HCT116 (cell line): ENCODE measurements at regions not wholly inside any gene's neighbourhood (a gene's known extent, or its start where the extent isn't known, plus 50 kb on each side); places are given as distances from the start of the nearest gene placed in this dataset.

Experiments
- ATAC-seq: fragments of 200-7000 bp; cut with Tn5 transposase; 2 replicates; pipeline ENCODE4 v1.9.1; 2020; ENCODE audit warnings: mild to moderate bottlenecking, moderate library complexity
- BruUV-seq: library from RNA; stranded (reverse); fragments of 400-500 nt; replicated peaks from 2 replicates; lab custom pipeline; 2021; lab: Mats Ljungman, UMichigan
- CTCF ChIA-PET: fragments of 300-600 bp; sonication (Branson Sonifier 250); formaldehyde crosslinking; loops from one replicate; lab custom pipeline; 2021; ENCODE audit warnings: antibody characterized with exemption; lab: Charles Lee
- POLR2A ChIA-PET: fragments of 300-600, 350-600 bp; sonication (Branson Sonifier 250); formaldehyde crosslinking; loops from one replicate; lab custom pipeline; 2021; ENCODE audit warnings: antibody characterized with exemption; lab: Charles Lee
- RAD21 ChIA-PET, 2 experiments: fragments of 300-600 bp; sonication (Branson Sonifier 250); formaldehyde crosslinking; loops; one replicate each; lab custom pipeline; 2023; ENCODE audit warnings: low total read pairs in 2 of 2; ENCODE audit not compliant: uncharacterized antibody in 2 of 2, unreplicated experiment in 2 of 2, low non-redundant PET in 1 of 2; lab: Charles Lee
- DNase-seq: peaks from one replicate; pipeline ENCODE4 v3.0.0-alpha.2; 2010; ENCODE audit warnings: low read depth, low spot score
- H2AFZ ChIP-seq: fragments of 200-600 bp; shearing (Covaris generic), sonication (generic); 2 replicates; pipeline ENCODE4 v1.6.1; 2017; ENCODE audit warnings: low read depth, mixed run types, mixed read lengths, antibody characterized with exemption, low read length; ENCODE audit not compliant: poor library complexity, severe bottlenecking
- H3K27ac ChIP-seq: 2 replicates; pipeline ENCODE4 v1.5.1; 2012; ENCODE audit warnings: low read depth, low read length
- H3K27me3 ChIP-seq: fragments of 200-600 bp; sonication (generic); 2 replicates; pipeline ENCODE4 v1.6.1; 2016; ENCODE audit warnings: mixed run types, low read length, mixed read lengths; ENCODE audit not compliant: insufficient read depth
- H3K36me3 ChIP-seq, 2 experiments: fragments of 200-500 bp in 1 of 2; fragments of 200-600 bp in 1 of 2; sonication (Bioruptor generic) in 1 of 2; sonication (generic) in 1 of 2; 2 replicates each; pipeline versions ENCODE4 v1.5.1 to v1.6.1; 2014 to 2016; ENCODE audit warnings: low read length in 2 of 2, inconsistent platforms in 1 of 2, mixed read lengths in 1 of 2, mixed run types in 1 of 2; ENCODE audit not compliant: insufficient read depth in 2 of 2, control insufficient read depth in 1 of 2
- H3K4me1 ChIP-seq, 2 experiments: fragments of 200-600 bp in 1 of 2; sonication (generic) in 1 of 2; 2 replicates each; pipeline versions ENCODE4 v1.5.1 to v1.6.1; 2012 to 2017; ENCODE audit warnings: low read length in 2 of 2, inconsistent platforms in 1 of 2, mild to moderate bottlenecking in 1 of 2, mixed read lengths in 1 of 2, mixed run types in 1 of 2, moderate library complexity in 1 of 2; ENCODE audit not compliant: insufficient read depth in 2 of 2, control insufficient read depth in 1 of 2
- H3K4me2 ChIP-seq: fragments of 200-600 bp; sonication (generic); 2 replicates; pipeline ENCODE4 v1.6.1; 2017; ENCODE audit warnings: mixed run types, low read length, mixed read lengths
- H3K4me3 ChIP-seq, 2 experiments: fragments of 200-600 bp in 1 of 2; sonication (generic) in 1 of 2; replicated peaks in 1 of 2; 2 replicates each; pipeline ENCODE4 v1.5.1; 2011 to 2016; ENCODE audit warnings: low read length in 2 of 2, control low read depth in 1 of 2, low read depth in 1 of 2, mild to moderate bottlenecking in 1 of 2, mixed read lengths in 1 of 2, mixed run types in 1 of 2
- H3K79me2 ChIP-seq: fragments of 200-600 bp; sonication (generic); 2 replicates; pipeline ENCODE4 v1.6.1; 2017; ENCODE audit warnings: mild to moderate bottlenecking, mixed run types, low read length, moderate library complexity, mixed read lengths; ENCODE audit not compliant: insufficient read depth
- H3K9ac ChIP-seq: fragments of 200-600 bp; sonication (generic); 2 replicates; pipeline ENCODE4 v1.6.1; 2016; ENCODE audit warnings: low read length, mixed read lengths
- H3K9me2 ChIP-seq: fragments of 200-600 bp; sonication (generic), shearing (Covaris generic); 2 replicates; pipeline ENCODE4 v1.6.1; 2017; ENCODE audit warnings: mixed run types, mild to moderate bottlenecking, moderate library complexity; ENCODE audit not compliant: insufficient read depth
- H3K9me3 ChIP-seq, 2 experiments: fragments of 200-500 bp in 1 of 2; fragments of 200-600 bp in 1 of 2; sonication (Bioruptor generic) in 1 of 2; sonication (generic) in 1 of 2; 2 replicates each; pipeline ENCODE4 v1.6.1; 2014 to 2017; ENCODE audit warnings: low read length in 2 of 2, mixed read lengths in 2 of 2, inconsistent platforms in 1 of 2, low read depth in 1 of 2, mild to moderate bottlenecking in 1 of 2, mixed run types in 1 of 2, moderate library complexity in 1 of 2; ENCODE audit not compliant: control insufficient read depth in 1 of 2, insufficient read depth in 1 of 2
- H4K20me1 ChIP-seq: fragments of 200-600 bp; sonication (generic), shearing (Covaris generic); 2 replicates; pipeline ENCODE4 v1.6.1; 2017; ENCODE audit warnings: mixed run types, mild to moderate bottlenecking, moderate library complexity; ENCODE audit not compliant: insufficient read depth
- FOSL1 ChIP-seq: IDR thresholded peaks from 2 replicates; pipeline ENCODE4 v1.6.1; 2012; ENCODE audit warnings: low read depth
- POLR2A ChIP-seq: IDR thresholded peaks from 2 replicates; pipeline ENCODE4 v1.7.0; 2011; ENCODE audit warnings: borderline replicate concordance; ENCODE audit not compliant: insufficient read depth, insufficient read length; ENCODE audit errors: extremely low read depth
- RAD21 ChIP-seq: IDR thresholded peaks from 2 replicates; pipeline ENCODE4 v1.6.1; 2012; ENCODE audit warnings: low read depth, mild to moderate bottlenecking
- SRF ChIP-seq: IDR thresholded peaks from 2 replicates; pipeline ENCODE4 v1.6.1; 2012; ENCODE audit warnings: low read depth
- YY1 ChIP-seq: IDR thresholded peaks from 2 replicates; pipeline ENCODE4 v1.6.1; 2011; ENCODE audit warnings: low read length, low read depth, moderate library complexity, mild to moderate bottlenecking; ENCODE audit not compliant: insufficient replicate concordance; ENCODE audit errors: extremely low read depth
- ZBTB33 ChIP-seq: IDR thresholded peaks from 2 replicates; pipeline ENCODE4 v1.6.1; 2011; ENCODE audit warnings: mild to moderate bottlenecking, low read length, moderate library complexity; ENCODE audit not compliant: insufficient replicate concordance; ENCODE audit errors: extremely low read depth
- ZFX ChIP-seq: fragments of 450-650 bp; IDR thresholded peaks from 2 replicates; pipeline ENCODE4 v1.6.1; 2017
- ZNF274 ChIP-seq: fragments of 200-500 bp; sonication (Bioruptor generic); IDR thresholded peaks from 2 replicates; pipeline ENCODE4 v1.6.1; 2014; ENCODE audit warnings: mild to moderate bottlenecking, low read depth, low read length, inconsistent platforms
- intact Hi-C: fragments of 100-400 bp; cut with micrococcal nuclease; formaldehyde crosslinking; loops from 2 replicates; pipeline ENCODE4 v1.10.0; 2022

- Histone ChIP-seq H2AFZ (no peak overlapping the region), H3K27me3 (no peaks in the 10 kb centered on the region)
- POLR2A ChIA-PET: no interaction called here
Measured at GRCh38 chr20:59461526-59461925, 142.8 kb upstream of the PHACTR3 start.

GRCh38 chr20:59462249-59462648 is 142.1 kb upstream of the PHACTR3 start:
- no TSS peak for BruUV-seq
- CTCF ChIA-PET: interaction anchor here (1.2 kb wide), 1 partner anchor 34 kb away, joined by 3 read pairs; no protein-coding TSS in a partner anchor
- Histone ChIP-seq H3K9ac (no peak overlapping the region), H3K9me2 (no peaks in the 10 kb centered on the region), H3K27me3 (no peaks in the 10 kb centered on the region), H3K4me2 (no peak overlapping the region), H3K79me2 (no peaks in the 10 kb centered on the region), H2AFZ (no peak overlapping the region), H4K20me1 (no peaks in the 10 kb centered on the region), H3K4me1 (no peaks in the 10 kb centered on the region), H3K4me3 (no peak overlapping the region), H3K27ac (no peak overlapping the region), H3K36me3 (no peaks in the 10 kb centered on the region), H3K9me3 (no peaks in the 10 kb centered on the region)
- no peak for ATAC-seq
- DNase-seq: no peak
- TF ChIP-seq POLR2A (no peak), YY1 (no peak), ZFX (no peak), FOSL1 (no peak), ZBTB33 (no peak), ZNF274 (no peak), SRF (no peak)
- POLR2A ChIA-PET: no interaction called here
- intact Hi-C loops: no loop called here
- RAD21 ChIA-PET: no interaction called here

More at GRCh38 chr20:59461526-59461925, 142.8 kb upstream of the PHACTR3 start:
- Histone ChIP-seq H3K36me3 (no peaks in the 10 kb centered on the region), H3K9ac (no peak overlapping the region), H3K4me1 (no peaks in the 10 kb centered on the region), H3K27ac (no peak overlapping the region), H4K20me1 (no peaks in the 10 kb centered on the region), H3K4me2 (no peak overlapping the region), H3K79me2 (no peaks in the 10 kb centered on the region), H3K9me3 (no peaks in the 10 kb centered on the region), H3K9me2 (no peaks in the 10 kb centered on the region), H3K4me3 (no peak overlapping the region)
- DNase-seq (no peak), ATAC-seq (no peak)
- ChIA-PET CTCF (no interaction called here), RAD21 (no interaction called here)
- intact Hi-C loops: no loop called here
- TF ChIP-seq YY1: no peak
- TF ChIP-seq RAD21: no peak
- no TSS peak for BruUV-seq
